ENCODE measurements at regions not wholly inside any gene's neighbourhood (a gene's known extent, or its start where the extent isn't known, plus 50 kb on each side); places are given as distances from the start of the nearest gene placed in this dataset.

GRCh38 chr6:84333842-84334241 is 106.4 kb upstream of the CEP162 start:
- Histone ChIP-seq H3K27me3 (ENCODE audit: insufficient read depth, low read length) (no peaks in the 10 kb centered on the region), H3K79me2 (ENCODE audit: insufficient read depth, low read length) (no peaks in the 10 kb centered on the region), H3K27ac (ENCODE audit: low read depth, low read length) (no peak overlapping the region), H2AFZ (ENCODE audit: low read length) (no peak overlapping the region), H3K4me3 (ENCODE audit: insufficient read depth, low read length) (no peak overlapping the region), H3K9me3 (ENCODE audit: low read depth, low read length) (no peaks in the 10 kb centered on the region), H3K4me1 (ENCODE audit: insufficient read depth, low read length) (no peaks in the 10 kb centered on the region), H3K36me3 (ENCODE audit: insufficient read depth, low read length) (no peaks in the 10 kb centered on the region), H3K4me2 (ENCODE audit: insufficient read depth, low read length) (no peak overlapping the region), H4K20me1 (ENCODE audit: insufficient read depth, low read length) (no peaks in the 10 kb centered on the region)
- no peak for TF ChIP-seq CTCF (IDR thresholded peaks at IDR 0.05; ENCODE audit: extremely low read depth, low read depth, low read length)
- no peak for DNase-seq (ENCODE audit: insufficient read length, low spot score, missing footprints)

- H3K79me2 ChIP-seq (ENCODE audit: insufficient read depth, low read length): no peaks in the 10 kb centered on the region
- H3K27ac ChIP-seq (ENCODE audit: low read depth, low read length): no peak overlapping the region
- no peaks in the 10 kb centered on the region for H4K20me1 ChIP-seq (ENCODE audit: insufficient read depth, low read length)
- no peak overlapping the region for H3K4me2 ChIP-seq (ENCODE audit: insufficient read depth, low read length)
- no peaks in the 10 kb centered on the region for H3K36me3 ChIP-seq (ENCODE audit: insufficient read depth, low read length)
- no peak overlapping the region for H2AFZ ChIP-seq (ENCODE audit: low read length)
- H3K4me1 ChIP-seq (ENCODE audit: insufficient read depth, low read length): no peaks in the 10 kb centered on the region
- no peak for DNase-seq (ENCODE audit: insufficient read length, low spot score, missing footprints)
- no peak overlapping the region for H3K4me3 ChIP-seq (ENCODE audit: insufficient read depth, low read length)
- no peaks in the 10 kb centered on the region for H3K9me3 ChIP-seq (ENCODE audit: low read depth, low read length)
- no peak for TF ChIP-seq CTCF (IDR thresholded peaks at IDR 0.05; ENCODE audit: extremely low read depth, low read depth, low read length)
- H3K27me3 ChIP-seq (ENCODE audit: insufficient read depth, low read length): no peaks in the 10 kb centered on the region
Observed at GRCh38 chr6:84332139-84333034, 104.9 kb upstream of the CEP162 start.

GRCh38 chr6:84330325-84330724 is 102.9 kb upstream of the CEP162 start:
- no peaks in the 10 kb centered on the region for H3K36me3 ChIP-seq (ENCODE audit: insufficient read depth, low read length)
- no peaks in the 10 kb centered on the region for H3K79me2 ChIP-seq (ENCODE audit: insufficient read depth, low read length)
- no peaks in the 10 kb centered on the region for H3K4me1 ChIP-seq (ENCODE audit: insufficient read depth, low read length)
- H3K27ac ChIP-seq (ENCODE audit: low read depth, low read length): no peak overlapping the region
- no peak overlapping the region for H2AFZ ChIP-seq (ENCODE audit: low read length)
- no peak overlapping the region for H3K4me3 ChIP-seq (ENCODE audit: insufficient read depth, low read length)
- no peaks in the 10 kb centered on the region for H3K9me3 ChIP-seq (ENCODE audit: low read depth, low read length)
- no peaks in the 10 kb centered on the region for H3K27me3 ChIP-seq (ENCODE audit: insufficient read depth, low read length)
- H4K20me1 ChIP-seq (ENCODE audit: insufficient read depth, low read length): no peaks in the 10 kb centered on the region
- H3K4me2 ChIP-seq (ENCODE audit: insufficient read depth, low read length): no peak overlapping the region
- no peak for DNase-seq (ENCODE audit: insufficient read length, low spot score, missing footprints)
- no peak for TF ChIP-seq CTCF (IDR thresholded peaks at IDR 0.05; ENCODE audit: extremely low read depth, low read depth, low read length)

GRCh38 chr6:84329516-84329915 is 102.1 kb upstream of the CEP162 start:
- no peaks in the 10 kb centered on the region for H3K36me3 ChIP-seq (ENCODE audit: insufficient read depth, low read length)
- no peak for TF ChIP-seq CTCF (IDR thresholded peaks at IDR 0.05; ENCODE audit: extremely low read depth, low read depth, low read length)
- no peaks in the 10 kb centered on the region for H3K4me1 ChIP-seq (ENCODE audit: insufficient read depth, low read length)
- H3K4me2 ChIP-seq (ENCODE audit: insufficient read depth, low read length): no peak overlapping the region
- H3K27me3 ChIP-seq (ENCODE audit: insufficient read depth, low read length): no peaks in the 10 kb centered on the region
- no peaks in the 10 kb centered on the region for H3K9me3 ChIP-seq (ENCODE audit: low read depth, low read length)
- no peaks in the 10 kb centered on the region for H4K20me1 ChIP-seq (ENCODE audit: insufficient read depth, low read length)
- H3K27ac ChIP-seq (ENCODE audit: low read depth, low read length): no peak overlapping the region
- DNase-seq (ENCODE audit: insufficient read length, low spot score, missing footprints): no peak
- no peaks in the 10 kb centered on the region for H3K79me2 ChIP-seq (ENCODE audit: insufficient read depth, low read length)
- H3K4me3 ChIP-seq (ENCODE audit: insufficient read depth, low read length): no peak overlapping the region
- no peak overlapping the region for H2AFZ ChIP-seq (ENCODE audit: low read length)
